ENCODE measurements at regions not wholly inside any gene's neighbourhood (a gene's known extent, or its start where the extent isn't known, plus 50 kb on each side); places are given as distances from the start of the nearest gene placed in this dataset.

- no peak for TF ChIP-seq CTCF (IDR thresholded peaks at IDR 0.05)
- DNase-seq (no peak), ATAC-seq (no peak)
- Histone ChIP-seq H3K27ac (no peak overlapping the region), H3K27me3 (ENCODE audit: low read depth) (peaks cover 7% of the 10 kb centered on the region), H3K9me3 (no peaks in the 10 kb centered on the region), H3K4me3 (no peak overlapping the region), H3K4me1 (no peaks in the 10 kb centered on the region), H3K36me3 (no peaks in the 10 kb centered on the region)
- intact Hi-C loops (cut with DNase I) = no loop called here
Observed at GRCh38 chr1:226482975-226483700, 65.4 kb upstream of the STUM start.

- Histone ChIP-seq H3K27ac (no peak overlapping the region), H3K36me3 (no peaks in the 10 kb centered on the region), H3K27me3 (ENCODE audit: low read depth) (peaks cover 7% of the 10 kb centered on the region), H3K9me3 (no peaks in the 10 kb centered on the region), H3K4me1 (no peaks in the 10 kb centered on the region), H3K4me3 (no peak overlapping the region)
- DNase-seq (no peak), ATAC-seq (no peak)
- no peak for TF ChIP-seq CTCF (IDR thresholded peaks at IDR 0.05)
- intact Hi-C loops (cut with DNase I) = no loop called here
Observed at GRCh38 chr1:226485192-226485591, 63.4 kb upstream of the STUM start.

GRCh38 chr1:226486161-226486560 lies 62.4 kb upstream of the STUM start:
- H3K9me3 ChIP-seq = no peaks in the 10 kb centered on the region
- H3K27me3 ChIP-seq (ENCODE audit: low read depth) = peaks cover 7% of the 10 kb centered on the region
- H3K4me1 ChIP-seq = no peaks in the 10 kb centered on the region
- DNase-seq (no peak), ATAC-seq (no peak)
- intact Hi-C loops (cut with DNase I) = no loop called here
- no peak for TF ChIP-seq CTCF (IDR thresholded peaks at IDR 0.05)
- H3K36me3 ChIP-seq = no peaks in the 10 kb centered on the region
- H3K4me3 ChIP-seq = no peak overlapping the region
- no peak overlapping the region for H3K27ac ChIP-seq

GRCh38 chr1:226487921-226488320 lies 60.6 kb upstream of the STUM start:
- Histone ChIP-seq H3K9me3 (no peaks in the 10 kb centered on the region), H3K4me1 (no peaks in the 10 kb centered on the region), H3K36me3 (no peaks in the 10 kb centered on the region), H3K27ac (no peak overlapping the region), H3K27me3 (ENCODE audit: low read depth) (peaks cover 7% of the 10 kb centered on the region), H3K4me3 (no peak overlapping the region)
- DNase-seq = no peak
- TF ChIP-seq CTCF (IDR thresholded peaks at IDR 0.05) = no peak
- intact Hi-C loops (cut with DNase I) = no loop called here
- peak; percentile 38 to 57 for ATAC-seq

- Histone ChIP-seq H3K36me3 (no peaks in the 10 kb centered on the region), H3K4me3 (no peak overlapping the region), H3K4me1 (no peaks in the 10 kb centered on the region), H3K27ac (no peak overlapping the region), H3K9me3 (no peaks in the 10 kb centered on the region), H3K27me3 (ENCODE audit: low read depth) (no peaks in the 10 kb centered on the region)
- ATAC-seq (no peak), DNase-seq (no peak)
- no peak for TF ChIP-seq CTCF (IDR thresholded peaks at IDR 0.05)
- intact Hi-C loops (cut with DNase I) = no loop called here
Observed at GRCh38 chr1:226489718-226490425, 58.7 kb upstream of the STUM start.

All from lower lobe of right lung (tissue), 2 donors.